ENCODE measurements at regions not wholly inside any gene's neighbourhood (a gene's known extent, or its start where the extent isn't known, plus 50 kb on each side); places are given as distances from the start of the nearest gene placed in this dataset.
"Not testable (repeated sequence)": the region's sequence is repeated elsewhere in the genome, so short reads cannot be mapped to it uniquely, and the experiment has no call there.

- DNase-seq (ENCODE audit: low read depth) = no peak
Measured at GRCh38 chr5:56420323-56420722, 187.2 kb upstream of the ANKRD55 start.

- no peak for DNase-seq (ENCODE audit: low read depth)
Measured at GRCh38 chr5:56419667-56420066, 186.5 kb upstream of the ANKRD55 start.

GRCh38 chr5:56415356-56415765, 182.2 kb upstream of the ANKRD55 start:
- no peak for DNase-seq (ENCODE audit: low read depth)

- no peak for DNase-seq (ENCODE audit: low read depth)
Measured at GRCh38 chr5:56414066-56414465, 180.9 kb upstream of the ANKRD55 start.

GRCh38 chr5:56413546-56413945, 180.4 kb upstream of the ANKRD55 start:
- DNase-seq (ENCODE audit: low read depth) = no peak

GRCh38 chr5:56412601-56413379, 179.7 kb upstream of the ANKRD55 start:
- DNase-seq (ENCODE audit: low read depth) = no peak

GRCh38 chr5:56410696-56411095, 177.6 kb upstream of the ANKRD55 start:
- no peak for DNase-seq (ENCODE audit: low read depth)

- no peak for DNase-seq (ENCODE audit: low read depth)
Measured at GRCh38 chr5:56409331-56410190, 176.4 kb upstream of the ANKRD55 start.

- DNase-seq (ENCODE audit: low read depth) = no peak
Measured at GRCh38 chr5:56406838-56407237, 173.7 kb upstream of the ANKRD55 start.

GRCh38 chr5:56406221-56406620, 173.1 kb upstream of the ANKRD55 start:
- no peak for DNase-seq (ENCODE audit: low read depth)

- DNase-seq (ENCODE audit: low read depth) = no peak
Measured at GRCh38 chr5:56405116-56405908, 172.2 kb upstream of the ANKRD55 start.

GRCh38 chr5:56402266-56403220, 169.4 kb upstream of the ANKRD55 start:
- no peak for DNase-seq (ENCODE audit: low read depth)

GRCh38 chr5:56397796-56398195, 164.7 kb upstream of the ANKRD55 start:
- DNase-seq (ENCODE audit: low read depth) = not testable (repeated sequence)

GRCh38 chr5:56396634-56397033, 163.5 kb upstream of the ANKRD55 start:
- DNase-seq (ENCODE audit: low read depth) = no peak

GRCh38 chr5:56389261-56389660, 156.1 kb upstream of the ANKRD55 start:
- DNase-seq (ENCODE audit: low read depth) = no peak

- no peak for DNase-seq (ENCODE audit: low read depth)
Measured at GRCh38 chr5:56388229-56388985, 155.3 kb upstream of the ANKRD55 start.

- DNase-seq (ENCODE audit: low read depth) = no peak
Measured at GRCh38 chr5:56386046-56386445, 152.9 kb upstream of the ANKRD55 start.

GRCh38 chr5:56384186-56384585, 151.1 kb upstream of the ANKRD55 start:
- no peak for DNase-seq (ENCODE audit: low read depth)

GRCh38 chr5:56383761-56384160, 150.6 kb upstream of the ANKRD55 start:
- no peak for DNase-seq (ENCODE audit: low read depth)

- no peak for DNase-seq (ENCODE audit: low read depth)
Measured at GRCh38 chr5:56382896-56383295, 149.8 kb upstream of the ANKRD55 start.
